ENCODE measurements at regions not wholly inside any gene's neighbourhood (a gene's known extent, or its start where the extent isn't known, plus 50 kb on each side); places are given as distances from the start of the nearest gene placed in this dataset.

GRCh38 chr11:24298146-24298545, 198.7 kb upstream of the LUZP2 start:
- H3K36me3 ChIP-seq (replicated peaks; ENCODE audit: control insufficient read depth, insufficient read depth, low read length): no peaks in the 10 kb centered on the region
- DNase-seq: no peak
- no peaks in the 10 kb centered on the region for H3K27me3 ChIP-seq (ENCODE audit: control insufficient read depth, insufficient read depth, low read length)
- no peak overlapping the region for H3K4me3 ChIP-seq (ENCODE audit: insufficient read depth, low read depth, low read length)

- Histone ChIP-seq H3K27me3 (ENCODE audit: control insufficient read depth, insufficient read depth, low read length) (no peaks in the 10 kb centered on the region), H3K4me3 (ENCODE audit: insufficient read depth, low read depth, low read length) (no peak overlapping the region), H3K36me3 (replicated peaks; ENCODE audit: control insufficient read depth, insufficient read depth, low read length) (no peaks in the 10 kb centered on the region)
- no peak for DNase-seq
These were observed 184.9 kb upstream of the LUZP2 start for GRCh38 chr11:24311974-24312373.

- DNase-seq: no peak
- Histone ChIP-seq H3K27me3 (ENCODE audit: control insufficient read depth, insufficient read depth, low read length) (no peaks in the 10 kb centered on the region), H3K4me3 (ENCODE audit: insufficient read depth, low read depth, low read length) (no peak overlapping the region), H3K36me3 (replicated peaks; ENCODE audit: control insufficient read depth, insufficient read depth, low read length) (no peaks in the 10 kb centered on the region)
These were observed 184.2 kb upstream of the LUZP2 start for GRCh38 chr11:24312464-24313238.

GRCh38 chr11:24321229-24321628, 175.6 kb upstream of the LUZP2 start:
- no peaks in the 10 kb centered on the region for H3K27me3 ChIP-seq (ENCODE audit: control insufficient read depth, insufficient read depth, low read length)
- DNase-seq: no peak
- no peak overlapping the region for H3K4me3 ChIP-seq (ENCODE audit: insufficient read depth, low read depth, low read length)
- H3K36me3 ChIP-seq (replicated peaks; ENCODE audit: control insufficient read depth, insufficient read depth, low read length): no peaks in the 10 kb centered on the region

- H3K27me3 ChIP-seq (ENCODE audit: control insufficient read depth, insufficient read depth, low read length): no peaks in the 10 kb centered on the region
- H3K4me3 ChIP-seq (ENCODE audit: insufficient read depth, low read depth, low read length): no peak overlapping the region
- H3K36me3 ChIP-seq (replicated peaks; ENCODE audit: control insufficient read depth, insufficient read depth, low read length): no peaks in the 10 kb centered on the region
- DNase-seq: no peak
These were observed 172.6 kb upstream of the LUZP2 start for GRCh38 chr11:24324211-24324610.

- Histone ChIP-seq H3K27me3 (ENCODE audit: control insufficient read depth, insufficient read depth, low read length) (no peaks in the 10 kb centered on the region), H3K36me3 (replicated peaks; ENCODE audit: control insufficient read depth, insufficient read depth, low read length) (no peaks in the 10 kb centered on the region), H3K4me3 (ENCODE audit: insufficient read depth, low read depth, low read length) (no peak overlapping the region)
- peak; percentile 3 for DNase-seq
These were observed 152.6 kb upstream of the LUZP2 start for GRCh38 chr11:24344222-24344621.

GRCh38 chr11:24348908-24349307, 147.9 kb upstream of the LUZP2 start:
- no peak for DNase-seq
- no peaks in the 10 kb centered on the region for H3K36me3 ChIP-seq (replicated peaks; ENCODE audit: control insufficient read depth, insufficient read depth, low read length)
- no peaks in the 10 kb centered on the region for H3K27me3 ChIP-seq (ENCODE audit: control insufficient read depth, insufficient read depth, low read length)
- no peak overlapping the region for H3K4me3 ChIP-seq (ENCODE audit: insufficient read depth, low read depth, low read length)

- H3K4me3 ChIP-seq (ENCODE audit: insufficient read depth, low read depth, low read length): no peak overlapping the region
- H3K36me3 ChIP-seq (replicated peaks; ENCODE audit: control insufficient read depth, insufficient read depth, low read length): no peaks in the 10 kb centered on the region
- H3K27me3 ChIP-seq (ENCODE audit: control insufficient read depth, insufficient read depth, low read length): no peaks in the 10 kb centered on the region
- DNase-seq: no peak
These were observed 145.7 kb upstream of the LUZP2 start for GRCh38 chr11:24351179-24351578.

- no peak overlapping the region for H3K4me3 ChIP-seq (ENCODE audit: insufficient read depth, low read depth, low read length)
- H3K36me3 ChIP-seq (replicated peaks; ENCODE audit: control insufficient read depth, insufficient read depth, low read length): no peaks in the 10 kb centered on the region
- no peak for DNase-seq
- no peaks in the 10 kb centered on the region for H3K27me3 ChIP-seq (ENCODE audit: control insufficient read depth, insufficient read depth, low read length)
These were observed 140.4 kb upstream of the LUZP2 start for GRCh38 chr11:24356501-24356900.

- H3K36me3 ChIP-seq (replicated peaks; ENCODE audit: control insufficient read depth, insufficient read depth, low read length): no peaks in the 10 kb centered on the region
- H3K27me3 ChIP-seq (ENCODE audit: control insufficient read depth, insufficient read depth, low read length): no peaks in the 10 kb centered on the region
- H3K4me3 ChIP-seq (ENCODE audit: insufficient read depth, low read depth, low read length): no peak overlapping the region
- no peak for DNase-seq
These were observed 139.0 kb upstream of the LUZP2 start for GRCh38 chr11:24357620-24358410.

- no peak for DNase-seq
- no peaks in the 10 kb centered on the region for H3K36me3 ChIP-seq (replicated peaks; ENCODE audit: control insufficient read depth, insufficient read depth, low read length)
- H3K27me3 ChIP-seq (ENCODE audit: control insufficient read depth, insufficient read depth, low read length): no peaks in the 10 kb centered on the region
- no peak overlapping the region for H3K4me3 ChIP-seq (ENCODE audit: insufficient read depth, low read depth, low read length)
These were observed 124.4 kb upstream of the LUZP2 start for GRCh38 chr11:24372491-24372890.

- no peak for DNase-seq
- no peaks in the 10 kb centered on the region for H3K27me3 ChIP-seq (ENCODE audit: control insufficient read depth, insufficient read depth, low read length)
These were observed 123.3 kb upstream of the LUZP2 start for GRCh38 chr11:24373516-24373915.

GRCh38 chr11:24375351-24375750, 121.5 kb upstream of the LUZP2 start:
- Histone ChIP-seq H3K27me3 (ENCODE audit: control insufficient read depth, insufficient read depth, low read length) (no peaks in the 10 kb centered on the region), H3K36me3 (replicated peaks; ENCODE audit: control insufficient read depth, insufficient read depth, low read length) (no peaks in the 10 kb centered on the region), H3K4me3 (ENCODE audit: insufficient read depth, low read depth, low read length) (no peak overlapping the region)
- no peak for DNase-seq

More at GRCh38 chr11:24373516-24373915, 123.3 kb upstream of the LUZP2 start:
- no peak overlapping the region for H3K4me3 ChIP-seq (ENCODE audit: insufficient read depth, low read depth, low read length)
- H3K36me3 ChIP-seq (replicated peaks; ENCODE audit: control insufficient read depth, insufficient read depth, low read length): no peaks in the 10 kb centered on the region

GRCh38 chr11:24375931-24376330, 120.9 kb upstream of the LUZP2 start:
- Histone ChIP-seq H3K4me3 (ENCODE audit: insufficient read depth, low read depth, low read length) (no peak overlapping the region), H3K27me3 (ENCODE audit: control insufficient read depth, insufficient read depth, low read length) (no peaks in the 10 kb centered on the region), H3K36me3 (replicated peaks; ENCODE audit: control insufficient read depth, insufficient read depth, low read length) (no peaks in the 10 kb centered on the region)
- DNase-seq: no peak

- no peak for DNase-seq
- no peaks in the 10 kb centered on the region for H3K36me3 ChIP-seq (replicated peaks; ENCODE audit: control insufficient read depth, insufficient read depth, low read length)
- no peak overlapping the region for H3K4me3 ChIP-seq (ENCODE audit: insufficient read depth, low read depth, low read length)
- no peaks in the 10 kb centered on the region for H3K27me3 ChIP-seq (ENCODE audit: control insufficient read depth, insufficient read depth, low read length)
These were observed 113.7 kb upstream of the LUZP2 start for GRCh38 chr11:24383137-24383536.

All from H7 (cell line).